ENCODE measurements at regions not wholly inside any gene's neighbourhood (a gene's known extent, or its start where the extent isn't known, plus 50 kb on each side); places are given as distances from the start of the nearest gene placed in this dataset.

- ChIA-PET RAD21 (ENCODE audit: unreplicated experiment) (no interaction called here), SMC1A (ENCODE audit: uncharacterized antibody, unreplicated experiment) (no interaction called here), CTCF (no interaction called here), POLR2A (no interaction called here)
- no TSS peak for BruUV-seq (replicated peaks)
- no peak overlapping the region for H3K4me2 ChIP-seq (ENCODE audit: control insufficient read depth, insufficient read depth)
- in situ Hi-C loops (cut with MboI) (no loop called here), intact Hi-C loops (cut with micrococcal nuclease; ENCODE audit: unreplicated experiment) (no loop called here)
- H3K9me3 ChIP-seq (replicated peaks; ENCODE audit: control insufficient read depth, insufficient read depth, low read length) = no peaks in the 10 kb centered on the region
- no peak for DNase-seq (ENCODE audit: low read depth, low spot score)
- TF ChIP-seq ZBED1 (IDR thresholded peaks at IDR 0.05; ENCODE audit: borderline replicate concordance) (no peak), HDGF (IDR thresholded peaks at IDR 0.05) (no peak), HDAC6 (IDR thresholded peaks at IDR 0.05; ENCODE audit: unreplicated experiment) (no peak), CEBPZ (IDR thresholded peaks at IDR 0.05; ENCODE audit: low read depth, low read length) (no peak), PML (IDR thresholded peaks at IDR 0.05; ENCODE audit: low read length) (no peak), SIN3A (IDR thresholded peaks at IDR 0.05; ENCODE audit: low read depth, low read length) (no peak), CBX3 (IDR thresholded peaks at IDR 0.05; ENCODE audit: borderline replicate concordance, low read depth) (no peak), PRDM15 (CRISPR knock-in tag; IDR thresholded peaks at IDR 0.05) (no peak), BCL11A (IDR thresholded peaks at IDR 0.05; ENCODE audit: low read depth, low read length) (no peak), CBX5 (IDR thresholded peaks at IDR 0.05; ENCODE audit: low read depth) (no peak), ZNF24 (IDR thresholded peaks at IDR 0.05) (no peak), RBBP5 (conservative IDR thresholded peaks at IDR 0.05) (no peak), SRF (IDR thresholded peaks at IDR 0.05; ENCODE audit: low read depth in 2 of 2, low read length in 2 of 2) (no peak), CHD1 (IDR thresholded peaks at IDR 0.05; ENCODE audit: low read depth, low read length) (no peak), USF2 (IDR thresholded peaks at IDR 0.05; ENCODE audit: borderline replicate concordance, low read depth, low read length) (no peak), GATAD2B (conservative IDR thresholded peaks at IDR 0.05; ENCODE audit: low read depth) (no peak)
- H2AFZ ChIP-seq (ENCODE audit: control insufficient read depth, low read depth, low read length) = no peak overlapping the region
- H3K36me3 ChIP-seq (ENCODE audit: control insufficient read depth in 2 of 2, insufficient read depth in 2 of 2, low read length in 1 of 2) = no peaks in the 10 kb centered on the region
- no peaks in the 10 kb centered on the region for H4K20me1 ChIP-seq (ENCODE audit: control insufficient read depth, insufficient read depth)
- H3K4me1 ChIP-seq (ENCODE audit: control insufficient read depth, insufficient read depth, low read length) = no peaks in the 10 kb centered on the region
- ATAC-seq = no peak
- WGBS (ENCODE audit: insufficient coverage, insufficient replicate concordance, low lambda C conversion rate, missing lambda C conversion rate) = 40% methylated on average over 3 of the region's 3 CpGs
- no peaks in the 10 kb centered on the region for H3K27me3 ChIP-seq (replicated peaks in 1 of 2; ENCODE audit: control insufficient read depth in 2 of 2, insufficient read depth in 2 of 2, low read length in 1 of 2)
- H3K9ac ChIP-seq (ENCODE audit: control insufficient read depth, insufficient read depth, low read length) = no peak overlapping the region
- H3K4me3 ChIP-seq = no peak overlapping the region
- no peak for FAIRE-seq
- no peaks in the 10 kb centered on the region for H3K79me2 ChIP-seq (ENCODE audit: control insufficient read depth, insufficient read depth, low read length)
- H3K27ac ChIP-seq (ENCODE audit: control insufficient read depth, insufficient read depth) = no peak overlapping the region
Observed at GRCh38 chr1:70536708-70537366, 125.8 kb downstream of the CTH start.

All from GM12878 (cell line).